ENCODE measurements at regions not wholly inside any gene's neighbourhood (a gene's known extent, or its start where the extent isn't known, plus 50 kb on each side); places are given as distances from the start of the nearest gene placed in this dataset.

DNA sequence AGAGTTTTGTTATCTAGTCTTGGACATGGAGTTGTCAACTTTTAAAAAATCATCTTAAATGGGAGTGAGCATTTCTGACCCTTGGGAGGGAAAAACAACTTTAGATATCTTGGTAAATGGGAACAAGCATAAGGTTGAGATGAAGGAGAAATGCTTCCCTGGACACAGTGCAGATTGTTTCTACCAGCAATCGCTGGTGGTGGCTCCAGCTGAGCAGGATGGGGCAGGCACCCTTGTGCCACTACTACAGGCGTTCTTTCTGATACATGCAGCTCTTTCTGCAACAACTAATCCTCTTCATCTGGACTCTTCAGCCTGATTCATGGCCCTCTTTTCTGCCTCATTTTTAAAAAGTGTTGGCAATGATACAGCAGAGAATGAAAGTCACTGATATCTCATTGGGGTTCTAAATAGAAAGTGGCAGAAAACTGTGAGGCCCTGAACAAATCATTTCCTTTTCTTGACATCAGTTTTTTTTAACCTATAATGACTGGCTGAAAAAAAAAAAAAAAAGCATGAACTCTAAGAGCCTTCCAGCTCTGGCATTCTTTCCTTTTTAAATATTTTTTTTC is 409.4 kb upstream of the PTGER4 start:
- Histone ChIP-seq H4K20me1 (ENCODE audit: insufficient read depth, low read length, poor library complexity, severe bottlenecking) (no peaks in the 10 kb centered on the region), H3K4me3 (ENCODE audit: low read length, poor library complexity, severe bottlenecking) (no peak overlapping the region), H3K4me1 (ENCODE audit: insufficient read depth, low read length, poor library complexity, severe bottlenecking) (no peaks in the 10 kb centered on the region), H3K79me2 (ENCODE audit: insufficient read depth, low read length) (no peaks in the 10 kb centered on the region), H3K9ac (ENCODE audit: low read depth, low read length, poor library complexity, severe bottlenecking) (no peak overlapping the region), H3F3A (ENCODE audit: low read depth) (no peaks in the 10 kb centered on the region), H2AFZ (ENCODE audit: low read length) (no peak overlapping the region), H3K27me3 (ENCODE audit: insufficient read depth, low read length, poor library complexity, severe bottlenecking) (no peaks in the 10 kb centered on the region), H3K4me2 (ENCODE audit: low read depth, low read length, poor library complexity, severe bottlenecking) (no peak overlapping the region), H3K9me3 (ENCODE audit: insufficient read depth, low read depth, low read length) (no peaks in the 10 kb centered on the region), H3K36me3 (ENCODE audit: insufficient read depth, low read length) (no peaks in the 10 kb centered on the region), H3K9me2 (replicated peaks; ENCODE audit: low read depth, low read length) (no peaks in the 10 kb centered on the region)
- TF ChIP-seq EZH2phosphoT487 (IDR thresholded peaks at IDR 0.05; ENCODE audit: borderline replicate concordance): no peak
- TF ChIP-seq, protein P1, sequence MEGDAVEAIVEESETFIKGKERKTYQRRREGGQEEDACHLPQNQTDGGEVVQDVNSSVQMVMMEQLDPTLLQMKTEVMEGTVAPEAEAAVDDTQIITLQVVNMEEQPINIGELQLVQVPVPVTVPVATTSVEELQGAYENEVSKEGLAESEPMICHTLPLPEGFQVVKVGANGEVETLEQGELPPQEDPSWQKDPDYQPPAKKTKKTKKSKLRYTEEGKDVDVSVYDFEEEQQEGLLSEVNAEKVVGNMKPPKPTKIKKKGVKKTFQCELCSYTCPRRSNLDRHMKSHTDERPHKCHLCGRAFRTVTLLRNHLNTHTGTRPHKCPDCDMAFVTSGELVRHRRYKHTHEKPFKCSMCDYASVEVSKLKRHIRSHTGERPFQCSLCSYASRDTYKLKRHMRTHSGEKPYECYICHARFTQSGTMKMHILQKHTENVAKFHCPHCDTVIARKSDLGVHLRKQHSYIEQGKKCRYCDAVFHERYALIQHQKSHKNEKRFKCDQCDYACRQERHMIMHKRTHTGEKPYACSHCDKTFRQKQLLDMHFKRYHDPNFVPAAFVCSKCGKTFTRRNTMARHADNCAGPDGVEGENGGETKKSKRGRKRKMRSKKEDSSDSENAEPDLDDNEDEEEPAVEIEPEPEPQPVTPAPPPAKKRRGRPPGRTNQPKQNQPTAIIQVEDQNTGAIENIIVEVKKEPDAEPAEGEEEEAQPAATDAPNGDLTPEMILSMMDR (conservative IDR thresholded peaks at IDR 0.05; ENCODE audit: low read length): no peak

DNA sequence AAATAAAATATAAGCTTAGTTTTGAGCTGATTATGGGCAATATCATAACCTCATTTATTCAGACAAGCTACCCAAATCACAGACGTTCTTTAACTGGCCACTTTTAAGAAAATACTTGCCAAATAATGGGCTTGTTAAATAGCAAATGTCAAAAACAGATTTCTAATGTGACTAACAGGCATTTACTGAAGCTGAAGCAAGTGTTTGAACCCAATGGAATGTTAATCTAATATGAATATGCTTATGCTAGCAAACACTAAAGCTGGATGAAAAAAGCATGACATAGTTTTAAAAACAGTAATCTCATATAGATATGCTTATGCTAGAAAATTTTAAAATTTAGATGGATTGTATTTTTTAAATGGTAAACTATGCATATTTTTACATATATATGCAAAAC is 411.6 kb upstream of the PTGER4 start:
- Histone ChIP-seq H3K9me3 (ENCODE audit: insufficient read depth, low read depth, low read length) (no peaks in the 10 kb centered on the region), H3K27me3 (ENCODE audit: insufficient read depth, low read length, poor library complexity, severe bottlenecking) (no peaks in the 10 kb centered on the region), H3K36me3 (ENCODE audit: insufficient read depth, low read length) (no peaks in the 10 kb centered on the region), H3K9ac (ENCODE audit: low read depth, low read length, poor library complexity, severe bottlenecking) (no peak overlapping the region), H2AFZ (ENCODE audit: low read length) (no peak overlapping the region), H3K4me3 (ENCODE audit: low read length, poor library complexity, severe bottlenecking) (no peak overlapping the region), H3F3A (ENCODE audit: low read depth) (no peaks in the 10 kb centered on the region), H4K20me1 (ENCODE audit: insufficient read depth, low read length, poor library complexity, severe bottlenecking) (no peaks in the 10 kb centered on the region), H3K4me2 (ENCODE audit: low read depth, low read length, poor library complexity, severe bottlenecking) (no peak overlapping the region), H3K79me2 (ENCODE audit: insufficient read depth, low read length) (no peaks in the 10 kb centered on the region), H3K4me1 (ENCODE audit: insufficient read depth, low read length, poor library complexity, severe bottlenecking) (no peaks in the 10 kb centered on the region), H3K9me2 (replicated peaks; ENCODE audit: low read depth, low read length) (no peaks in the 10 kb centered on the region)
- TF ChIP-seq EZH2phosphoT487 (IDR thresholded peaks at IDR 0.05; ENCODE audit: borderline replicate concordance): no peak
- TF ChIP-seq, protein P1 (conservative IDR thresholded peaks at IDR 0.05; ENCODE audit: low read length): no peak

DNA sequence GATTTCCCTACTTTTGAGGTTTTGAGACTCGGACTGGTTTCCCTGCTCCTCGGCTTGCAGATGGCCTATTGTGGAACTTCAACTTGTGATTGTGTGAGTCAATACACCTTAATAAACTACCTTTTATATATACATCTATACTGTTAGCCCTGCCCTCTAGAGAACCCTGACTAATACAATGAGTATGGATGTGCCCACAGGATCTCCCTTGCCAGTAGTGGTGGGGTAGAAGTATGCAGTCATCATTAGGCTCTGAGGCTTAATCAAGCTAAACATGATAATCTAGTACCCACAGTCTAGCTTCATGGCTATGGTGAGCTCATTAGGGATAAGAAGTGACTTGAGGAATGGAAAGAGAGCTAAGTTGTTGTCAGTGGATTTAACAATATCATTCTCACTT is 412.8 kb upstream of the PTGER4 start:
- TF ChIP-seq EZH2phosphoT487 (IDR thresholded peaks at IDR 0.05; ENCODE audit: borderline replicate concordance): no peak
- TF ChIP-seq, protein P1 (conservative IDR thresholded peaks at IDR 0.05; ENCODE audit: low read length): no peak
- Histone ChIP-seq H4K20me1 (ENCODE audit: insufficient read depth, low read length, poor library complexity, severe bottlenecking) (no peaks in the 10 kb centered on the region), H3K9me3 (ENCODE audit: insufficient read depth, low read depth, low read length) (no peaks in the 10 kb centered on the region), H3K36me3 (ENCODE audit: insufficient read depth, low read length) (no peaks in the 10 kb centered on the region), H3K27me3 (ENCODE audit: insufficient read depth, low read length, poor library complexity, severe bottlenecking) (no peaks in the 10 kb centered on the region), H3K79me2 (ENCODE audit: insufficient read depth, low read length) (no peaks in the 10 kb centered on the region), H3K4me3 (ENCODE audit: low read length, poor library complexity, severe bottlenecking) (no peak overlapping the region), H3K4me2 (ENCODE audit: low read depth, low read length, poor library complexity, severe bottlenecking) (no peak overlapping the region), H2AFZ (ENCODE audit: low read length) (no peak overlapping the region), H3F3A (ENCODE audit: low read depth) (no peaks in the 10 kb centered on the region), H3K9me2 (replicated peaks; ENCODE audit: low read depth, low read length) (no peaks in the 10 kb centered on the region), H3K9ac (ENCODE audit: low read depth, low read length, poor library complexity, severe bottlenecking) (no peak overlapping the region), H3K4me1 (ENCODE audit: insufficient read depth, low read length, poor library complexity, severe bottlenecking) (no peaks in the 10 kb centered on the region)

All from Loucy (cell line).